BLaER1 treated with 17β-estradiol and CSF1 and Interleukin-3, amounts not matched to agents 10 nM and 100 nM (cell line): ENCODE measurements at regions not wholly inside any gene's neighbourhood (a gene's known extent, or its start where the extent isn't known, plus 50 kb on each side); places are given as distances from the start of the nearest gene placed in this dataset.

Experiments used
- H3K27ac ChIP-seq, 11 experiments: shearing (Covaris generic); formaldehyde crosslinking; 2 replicates each; pipeline ENCODE4 v1.8.1; 2022
- H3K27me3 ChIP-seq, 11 experiments: shearing (Covaris generic); formaldehyde crosslinking; 2 replicates each; pipeline ENCODE4 v1.8.1; 2022
- H3K36me3 ChIP-seq, 11 experiments: shearing (Covaris generic); formaldehyde crosslinking; 2 replicates each; pipeline ENCODE4 v1.8.1; 2022
- H3K4me1 ChIP-seq, 10 experiments: shearing (Covaris generic); formaldehyde crosslinking; 2 replicates each; pipeline ENCODE4 v1.8.1; 2022
- H3K4me2 ChIP-seq, 11 experiments: shearing (Covaris generic); formaldehyde crosslinking; 2 replicates each; pipeline ENCODE4 v1.8.1; 2022
- H3K4me3 ChIP-seq, 10 experiments: shearing (Covaris generic); formaldehyde crosslinking; 2 replicates each; pipeline ENCODE4 v1.8.1; 2022
- H3K9ac ChIP-seq, 11 experiments: shearing (Covaris generic); formaldehyde crosslinking; 2 replicates each; pipeline ENCODE4 v1.8.1; 2022
- H3K9me3 ChIP-seq, 11 experiments: shearing (Covaris generic); formaldehyde crosslinking; replicated peaks in 1 of 11; 2 replicates each; pipeline ENCODE4 v1.8.1; 2022
- H4K20me1 ChIP-seq, 11 experiments: shearing (Covaris generic); formaldehyde crosslinking; 2 replicates each; pipeline ENCODE4 v1.8.1; 2022
- Cebpa-rat ChIP-seq, 11 experiments: shearing (Covaris generic); IDR thresholded peaks; 2 replicates each; pipeline ENCODE4 v1.8.1; 2022

DNA sequence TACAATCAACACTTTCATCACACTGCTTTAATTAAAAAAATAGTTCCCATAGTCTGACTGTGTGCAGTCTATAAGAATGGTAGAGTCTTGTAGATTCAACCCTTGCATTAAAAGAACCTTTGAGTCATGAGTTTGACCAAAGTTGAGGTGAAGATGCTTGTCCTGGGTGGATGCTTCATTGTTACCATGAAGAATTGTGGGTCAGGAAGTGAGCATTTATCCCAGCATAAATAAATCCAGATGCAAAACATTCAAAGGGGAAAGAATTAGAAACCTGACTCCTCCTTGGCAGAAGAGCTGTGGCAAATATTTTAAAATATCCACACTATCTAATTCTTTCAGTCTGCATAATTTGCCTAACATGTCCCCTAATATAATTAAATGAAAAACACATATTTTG lies 72.9 kb upstream of the SPAG17 start:
- Histone ChIP-seq H3K9me3 (no peaks in the 10 kb centered on the region), H3K27ac (no peak overlapping the region), H4K20me1 (no peaks in the 10 kb centered on the region), H3K9ac (no peak overlapping the region), H3K27me3 (no peaks in the 10 kb centered on the region), H3K4me1 (peaks cover 0 to 2% (median under 1%) of the 10 kb centered on the region in 10 experiments; a peak in 4 of 20 replicates), H3K36me3 (no peaks in the 10 kb centered on the region), H3K4me2 (no peak overlapping the region), H3K4me3 (no peak overlapping the region)
- no peak for TF ChIP-seq Cebpa-rat (IDR thresholded peaks at IDR 0.05)

DNA sequence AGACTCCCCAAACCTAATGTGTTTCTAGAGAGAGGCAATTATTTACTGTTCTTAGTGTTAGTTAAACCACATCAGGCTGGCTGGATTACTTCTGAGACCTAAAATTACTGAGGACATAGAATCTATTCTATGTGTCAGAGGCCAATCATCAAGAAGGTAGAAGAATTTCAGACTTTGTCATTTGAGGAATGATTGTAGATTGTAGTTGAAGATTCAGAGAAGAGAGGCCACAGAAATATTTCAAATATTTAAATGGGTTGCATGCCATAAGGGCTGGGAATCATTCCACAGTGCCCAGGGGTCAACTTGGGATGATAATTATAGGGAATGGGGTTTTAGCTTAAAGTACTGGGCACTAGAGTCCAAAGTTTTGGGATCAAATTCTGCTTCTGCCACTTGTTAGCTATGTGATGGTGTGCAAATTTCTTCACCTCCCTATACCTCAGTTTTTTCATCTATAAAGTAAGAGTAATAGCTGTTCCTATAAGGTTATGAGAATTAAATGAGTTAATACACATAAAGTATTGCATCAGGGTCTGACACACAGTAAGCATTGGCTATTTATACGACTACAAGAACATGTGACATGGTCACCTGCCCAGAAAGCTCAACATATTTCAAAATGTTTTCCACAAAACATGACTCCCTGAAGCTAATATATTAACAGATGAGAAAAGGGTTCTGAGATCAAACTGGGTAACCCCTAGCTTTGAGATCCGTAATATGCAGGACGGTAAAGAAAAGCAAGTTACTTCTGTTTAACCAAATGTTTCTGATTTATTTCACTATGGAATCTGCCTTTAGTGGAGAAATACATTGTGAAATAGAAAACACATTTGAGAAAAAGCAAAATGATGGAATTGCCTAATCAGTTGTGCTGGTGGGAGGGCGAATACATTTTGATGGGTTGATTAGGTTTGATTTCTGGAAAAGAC lies 69.7 kb upstream of the SPAG17 start:
- no peaks in the 10 kb centered on the region for H3K27me3 ChIP-seq
- no peaks in the 10 kb centered on the region for H3K9me3 ChIP-seq
- no peaks in the 10 kb centered on the region for H4K20me1 ChIP-seq
- no peak for TF ChIP-seq Cebpa-rat (IDR thresholded peaks at IDR 0.05)
- H3K27ac ChIP-seq = no peak overlapping the region
- H3K4me2 ChIP-seq = no peak overlapping the region
- no peaks in the 10 kb centered on the region for H3K4me1 ChIP-seq
- H3K36me3 ChIP-seq = no peaks in the 10 kb centered on the region
- no peak overlapping the region for H3K4me3 ChIP-seq
- no peak overlapping the region for H3K9ac ChIP-seq

DNA sequence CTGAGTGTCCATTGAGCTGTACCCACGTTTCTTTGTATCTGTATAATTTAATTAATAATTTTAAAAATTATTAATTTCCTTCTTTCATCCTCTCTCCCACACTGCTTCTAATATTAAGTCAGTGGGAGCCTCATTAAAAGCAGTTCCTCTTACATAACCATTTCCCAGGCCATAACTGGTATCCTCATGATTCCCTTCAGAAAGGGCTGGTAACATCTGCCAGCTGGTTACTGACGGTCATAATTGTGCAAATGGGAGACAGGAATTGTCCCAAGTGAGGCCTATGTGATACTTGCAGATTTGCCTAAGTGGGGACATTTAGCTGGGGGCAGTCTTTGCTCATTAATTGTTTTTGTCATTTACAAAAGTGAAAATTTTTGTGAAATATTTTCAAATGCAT lies 69.0 kb upstream of the SPAG17 start:
- H3K4me1 ChIP-seq = no peaks in the 10 kb centered on the region
- no peak overlapping the region for H3K4me3 ChIP-seq
- no peak overlapping the region for H3K4me2 ChIP-seq
- no peaks in the 10 kb centered on the region for H3K27me3 ChIP-seq
- H3K27ac ChIP-seq = no peak overlapping the region
- no peak for TF ChIP-seq Cebpa-rat (IDR thresholded peaks at IDR 0.05)
- H3K9me3 ChIP-seq = no peaks in the 10 kb centered on the region
- H4K20me1 ChIP-seq = no peaks in the 10 kb centered on the region
- H3K36me3 ChIP-seq = no peaks in the 10 kb centered on the region
- no peak overlapping the region for H3K9ac ChIP-seq

DNA sequence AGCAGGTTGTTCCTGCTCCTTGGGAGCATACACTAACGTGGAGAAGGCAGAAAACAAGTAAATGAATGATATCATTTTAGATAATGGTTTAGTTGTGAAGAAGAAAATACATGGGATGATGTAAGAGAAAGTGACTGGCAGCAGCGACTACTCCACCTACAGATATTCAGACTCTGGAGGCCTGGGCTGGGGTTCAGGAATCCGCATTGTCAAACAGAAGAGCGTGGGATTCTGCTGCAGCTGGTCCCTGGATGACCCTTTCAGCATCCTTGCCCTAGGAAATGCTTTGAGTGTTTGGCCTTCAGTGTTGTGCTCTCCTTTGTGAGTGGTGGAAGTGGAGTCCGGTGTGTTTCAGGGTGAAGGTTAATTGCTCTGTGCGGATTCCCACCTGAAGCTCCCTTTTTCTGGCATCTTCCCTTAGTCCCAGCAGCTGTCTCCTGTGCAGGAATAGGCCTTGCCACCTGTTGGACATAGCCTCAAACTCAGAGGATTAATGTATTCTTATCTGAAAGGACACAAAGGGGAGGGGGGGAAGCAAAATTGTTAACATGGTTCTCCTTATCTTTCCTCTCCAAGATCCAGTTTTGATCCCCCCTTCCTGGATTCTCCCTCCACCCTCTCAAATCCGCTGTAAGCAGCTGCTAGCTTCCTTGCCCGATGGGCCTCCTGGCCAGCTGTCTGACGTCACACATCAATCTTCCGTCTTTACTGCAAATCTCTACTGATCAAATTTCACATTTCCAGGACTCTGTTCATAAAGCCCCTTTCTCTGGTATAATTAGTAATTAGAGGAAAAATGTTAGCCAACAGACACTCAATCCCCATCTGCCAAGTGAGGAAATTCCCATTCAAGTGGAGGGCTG lies 68.3 kb upstream of the SPAG17 start:
- Histone ChIP-seq H3K4me2 (no peak overlapping the region), H3K9me3 (no peaks in the 10 kb centered on the region), H3K4me3 (no peak overlapping the region), H3K27me3 (no peaks in the 10 kb centered on the region), H3K27ac (no peak overlapping the region), H4K20me1 (no peaks in the 10 kb centered on the region), H3K4me1 (no peaks in the 10 kb centered on the region), H3K9ac (no peak overlapping the region), H3K36me3 (no peaks in the 10 kb centered on the region)
- no peak for TF ChIP-seq Cebpa-rat (IDR thresholded peaks at IDR 0.05)

DNA sequence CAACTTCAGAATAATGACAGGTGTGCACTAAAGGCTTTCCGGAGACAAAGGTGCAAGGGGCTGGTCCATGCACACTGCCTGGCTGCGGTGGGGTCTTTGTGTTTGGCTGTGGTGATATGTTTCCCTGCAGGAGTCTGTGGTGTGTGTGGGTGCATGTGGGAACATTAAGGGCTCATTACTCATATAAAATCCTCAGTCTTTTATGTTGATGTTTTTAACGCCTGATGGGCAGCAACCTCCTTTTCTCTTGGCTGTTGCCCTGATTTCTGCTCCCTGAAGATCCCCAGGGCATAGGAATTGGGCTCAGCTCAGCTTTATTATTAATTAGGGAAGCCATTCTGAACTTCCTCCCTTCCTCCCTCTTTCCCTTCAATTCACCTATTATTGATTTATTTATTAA lies 67.6 kb upstream of the SPAG17 start:
- Histone ChIP-seq H3K27me3 (no peaks in the 10 kb centered on the region), H3K9me3 (no peaks in the 10 kb centered on the region), H4K20me1 (no peaks in the 10 kb centered on the region), H3K27ac (no peak overlapping the region), H3K9ac (no peak overlapping the region), H3K4me2 (no peak overlapping the region), H3K4me1 (no peaks in the 10 kb centered on the region), H3K4me3 (no peak overlapping the region), H3K36me3 (no peaks in the 10 kb centered on the region)
- no peak for TF ChIP-seq Cebpa-rat (IDR thresholded peaks at IDR 0.05)

DNA sequence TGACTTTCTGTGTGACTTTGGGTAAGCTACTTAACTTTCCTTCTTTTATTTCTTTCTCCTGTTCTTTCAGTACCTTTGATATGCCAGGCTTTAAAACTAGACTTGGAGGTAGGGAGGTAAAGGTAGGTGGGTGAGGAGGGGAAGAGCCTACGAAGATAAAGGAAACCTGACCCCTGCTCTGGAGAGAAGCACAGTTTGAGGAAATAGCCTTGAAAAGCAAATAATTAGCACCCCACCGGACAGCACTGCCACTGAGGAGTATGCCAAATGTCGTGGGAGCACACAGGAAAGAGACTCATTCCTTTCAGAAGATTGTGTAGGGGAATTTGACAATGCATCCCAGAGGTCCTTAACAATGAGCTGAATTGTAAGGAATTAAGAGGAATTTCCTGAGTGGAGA lies 65.2 kb upstream of the SPAG17 start:
- Histone ChIP-seq H3K4me3 (no peak overlapping the region), H3K4me1 (no peaks in the 10 kb centered on the region)

DNA sequence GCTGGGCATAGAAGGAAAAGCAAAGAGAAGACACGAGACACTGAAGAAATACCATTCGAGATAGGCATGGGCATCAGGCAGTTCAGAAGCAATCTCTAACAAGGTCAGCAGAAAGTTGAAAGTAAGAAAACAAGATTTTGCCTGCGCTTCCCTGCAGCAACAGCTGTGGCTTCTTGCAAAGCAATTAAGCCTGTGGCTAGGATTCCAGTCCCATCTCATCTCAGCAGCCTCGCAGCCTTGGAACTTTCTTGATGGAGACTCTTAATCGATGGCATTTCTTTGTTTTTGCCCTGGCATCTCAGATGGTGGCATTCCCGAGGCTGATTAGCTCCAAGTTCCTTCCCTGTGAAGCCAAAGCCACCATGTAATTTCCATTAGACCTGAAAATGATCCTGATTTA lies 64.6 kb upstream of the SPAG17 start:
- no peaks in the 10 kb centered on the region for H3K36me3 ChIP-seq
- H3K9ac ChIP-seq = no peak overlapping the region
- H3K4me1 ChIP-seq = no peaks in the 10 kb centered on the region
- H4K20me1 ChIP-seq = no peaks in the 10 kb centered on the region
- H3K4me3 ChIP-seq = no peak overlapping the region
- no peak overlapping the region for H3K27ac ChIP-seq
- H3K27me3 ChIP-seq = no peaks in the 10 kb centered on the region
- H3K4me2 ChIP-seq = no peak overlapping the region
- no peaks in the 10 kb centered on the region for H3K9me3 ChIP-seq
- no peak for TF ChIP-seq Cebpa-rat (IDR thresholded peaks at IDR 0.05)

More for the DNA sequence above, 65.2 kb upstream of the SPAG17 start:
- Histone ChIP-seq H3K9ac (no peak overlapping the region), H3K4me2 (no peak overlapping the region), H3K27me3 (no peaks in the 10 kb centered on the region), H3K36me3 (no peaks in the 10 kb centered on the region), H4K20me1 (no peaks in the 10 kb centered on the region), H3K27ac (no peak overlapping the region), H3K9me3 (no peaks in the 10 kb centered on the region)
- no peak for TF ChIP-seq Cebpa-rat (IDR thresholded peaks at IDR 0.05)

DNA sequence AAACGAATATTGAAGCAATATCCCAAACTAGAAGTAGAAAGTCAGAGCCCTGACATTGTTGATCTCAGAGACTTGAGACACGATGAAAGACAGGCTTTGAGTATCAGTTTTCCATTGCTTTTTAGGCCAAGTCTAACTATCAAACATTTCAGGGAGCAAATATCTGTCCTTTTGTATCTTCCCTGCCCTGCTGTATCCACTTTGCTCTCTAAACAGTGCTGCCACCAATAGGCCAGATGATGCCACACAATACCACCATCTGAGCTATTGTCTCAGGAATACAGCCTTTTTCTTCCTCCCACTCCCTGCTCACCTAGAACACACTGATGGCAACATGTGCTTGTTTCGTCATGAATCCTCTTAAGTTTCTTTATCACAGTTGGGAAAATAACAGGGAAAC lies 62.6 kb upstream of the SPAG17 start:
- no peak for TF ChIP-seq Cebpa-rat (IDR thresholded peaks at IDR 0.05)
- Histone ChIP-seq H3K9ac (no peak overlapping the region), H3K4me3 (no peak overlapping the region)

DNA sequence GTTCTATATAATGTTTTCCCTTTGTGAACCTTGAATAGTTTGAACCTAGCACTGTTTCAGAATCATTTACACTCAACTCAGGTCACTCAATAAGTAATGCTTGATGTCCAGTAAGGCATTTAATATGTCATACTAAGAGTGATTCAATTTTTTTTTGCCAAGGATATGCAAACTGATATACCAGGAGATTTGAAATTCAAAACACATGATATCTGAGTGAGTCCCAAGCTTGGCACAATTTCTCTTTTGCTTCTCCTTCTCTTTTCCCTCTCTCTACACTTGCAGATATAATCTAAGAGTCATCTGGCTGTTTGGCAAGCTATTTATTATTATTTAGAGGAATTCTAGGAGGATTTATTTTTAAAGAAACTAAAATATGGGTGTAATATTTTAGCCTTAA lies 61.6 kb upstream of the SPAG17 start:
- Histone ChIP-seq H3K9ac (no peak overlapping the region), H3K9me3 (no peaks in the 10 kb centered on the region), H3K36me3 (no peaks in the 10 kb centered on the region), H3K27ac (no peak overlapping the region), H3K4me1 (peaks cover 0 to 7% (median 0%) of the 10 kb centered on the region in 10 experiments; a peak in 1 of 20 replicates), H3K27me3 (no peaks in the 10 kb centered on the region), H4K20me1 (no peaks in the 10 kb centered on the region), H3K4me2 (no peak overlapping the region), H3K4me3 (no peak overlapping the region)
- no peak for TF ChIP-seq Cebpa-rat (IDR thresholded peaks at IDR 0.05)

More for the DNA sequence above, 62.6 kb upstream of the SPAG17 start:
- H3K36me3 ChIP-seq = no peaks in the 10 kb centered on the region
- H3K27me3 ChIP-seq = no peaks in the 10 kb centered on the region
- no peak overlapping the region for H3K4me2 ChIP-seq
- H3K9me3 ChIP-seq = no peaks in the 10 kb centered on the region
- H3K4me1 ChIP-seq = no peaks in the 10 kb centered on the region
- no peaks in the 10 kb centered on the region for H4K20me1 ChIP-seq
- H3K27ac ChIP-seq = no peak overlapping the region
